Mucosa of descending colon (tissue), 3 donors: ENCODE measurements at regions not wholly inside any gene's neighbourhood (a gene's known extent, or its start where the extent isn't known, plus 50 kb on each side); places are given as distances from the start of the nearest gene placed in this dataset.

ENCODE experiments used
- ATAC-seq: fragments of 200-7000 bp; cut with Tn5 transposase; one replicate; pipeline ENCODE4 v1.9.1; 2020; ENCODE audit warnings: mild to moderate bottlenecking, moderate library complexity
- DNase-seq, 3 donors: peaks; one replicate each; pipeline ENCODE4 v3.0.0-alpha.2; 2020
- H3K36me3 ChIP-seq: fragments of 200-600 bp; one replicate; pipeline ENCODE4 v1.8.0; 2021; ENCODE audit warnings: low read depth, mild to moderate bottlenecking
- H3K4me1 ChIP-seq: fragments of 200-600 bp; one replicate; pipeline ENCODE4 v1.8.0; 2021; ENCODE audit warnings: low read depth, mild to moderate bottlenecking
- H3K4me3 ChIP-seq: fragments of 200-600 bp; one replicate; pipeline ENCODE4 v1.8.0; 2021; ENCODE audit warnings: mild to moderate bottlenecking
- H3K9me3 ChIP-seq: fragments of 200-600 bp; one replicate; pipeline ENCODE4 v1.8.0; 2021; ENCODE audit warnings: mild to moderate bottlenecking
- intact Hi-C, 2 donors: fragments of 100-400 bp; cut with DNase I in 1 of 2; cut with micrococcal nuclease in 1 of 2; formaldehyde crosslinking; loops; one replicate each; pipeline versions ENCODE4 v1.11.0 to v1.11.1; 2022; cut with DNase I, micrococcal nuclease
- TF ChIP-seq, protein P1 (sequence below): fragments of 200-600 bp; IDR thresholded peaks from one replicate; pipeline ENCODE4 v1.8.0; 2022; ENCODE audit warnings: antibody characterized with exemption, mild to moderate bottlenecking
- donor health status: DM: no; HTN: no; CAD: no; lungs with moderate emphysema.
- donor health status: DM: no; HTN: no; CAD: no.
- donor health status: DM: no; HTN: yes; CAD: no.

DNA sequence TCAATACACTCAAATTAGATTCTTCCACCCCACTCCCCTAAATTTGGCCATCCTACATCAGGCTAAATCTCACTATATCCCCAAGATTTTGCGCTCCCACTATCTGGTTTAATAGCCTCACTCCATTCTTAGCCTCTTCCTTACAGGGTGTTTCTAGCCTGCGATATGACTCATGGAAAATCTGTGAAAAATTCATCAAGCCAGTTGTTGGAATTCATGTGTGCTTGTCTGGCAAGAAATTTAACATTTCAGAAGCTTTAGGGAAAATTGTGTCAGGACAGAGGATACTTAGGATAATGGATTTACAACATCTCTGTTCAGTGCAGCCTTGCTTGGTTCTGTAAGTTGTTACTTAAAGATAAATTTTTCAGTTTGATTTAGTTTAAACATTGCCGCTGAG, 1249.9 kb upstream of the AUTS2 start:
- intact Hi-C loops: no loop called here
- TF ChIP-seq, protein P1, sequence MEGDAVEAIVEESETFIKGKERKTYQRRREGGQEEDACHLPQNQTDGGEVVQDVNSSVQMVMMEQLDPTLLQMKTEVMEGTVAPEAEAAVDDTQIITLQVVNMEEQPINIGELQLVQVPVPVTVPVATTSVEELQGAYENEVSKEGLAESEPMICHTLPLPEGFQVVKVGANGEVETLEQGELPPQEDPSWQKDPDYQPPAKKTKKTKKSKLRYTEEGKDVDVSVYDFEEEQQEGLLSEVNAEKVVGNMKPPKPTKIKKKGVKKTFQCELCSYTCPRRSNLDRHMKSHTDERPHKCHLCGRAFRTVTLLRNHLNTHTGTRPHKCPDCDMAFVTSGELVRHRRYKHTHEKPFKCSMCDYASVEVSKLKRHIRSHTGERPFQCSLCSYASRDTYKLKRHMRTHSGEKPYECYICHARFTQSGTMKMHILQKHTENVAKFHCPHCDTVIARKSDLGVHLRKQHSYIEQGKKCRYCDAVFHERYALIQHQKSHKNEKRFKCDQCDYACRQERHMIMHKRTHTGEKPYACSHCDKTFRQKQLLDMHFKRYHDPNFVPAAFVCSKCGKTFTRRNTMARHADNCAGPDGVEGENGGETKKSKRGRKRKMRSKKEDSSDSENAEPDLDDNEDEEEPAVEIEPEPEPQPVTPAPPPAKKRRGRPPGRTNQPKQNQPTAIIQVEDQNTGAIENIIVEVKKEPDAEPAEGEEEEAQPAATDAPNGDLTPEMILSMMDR: no peak
- ATAC-seq: no peak
- DNase-seq: no peak
- Histone ChIP-seq H3K36me3 (no peaks in the 10 kb centered on the region), H3K9me3 (peaks cover 51% of the 10 kb centered on the region), H3K4me1 (no peaks in the 10 kb centered on the region), H3K4me3 (no peak overlapping the region)

DNA sequence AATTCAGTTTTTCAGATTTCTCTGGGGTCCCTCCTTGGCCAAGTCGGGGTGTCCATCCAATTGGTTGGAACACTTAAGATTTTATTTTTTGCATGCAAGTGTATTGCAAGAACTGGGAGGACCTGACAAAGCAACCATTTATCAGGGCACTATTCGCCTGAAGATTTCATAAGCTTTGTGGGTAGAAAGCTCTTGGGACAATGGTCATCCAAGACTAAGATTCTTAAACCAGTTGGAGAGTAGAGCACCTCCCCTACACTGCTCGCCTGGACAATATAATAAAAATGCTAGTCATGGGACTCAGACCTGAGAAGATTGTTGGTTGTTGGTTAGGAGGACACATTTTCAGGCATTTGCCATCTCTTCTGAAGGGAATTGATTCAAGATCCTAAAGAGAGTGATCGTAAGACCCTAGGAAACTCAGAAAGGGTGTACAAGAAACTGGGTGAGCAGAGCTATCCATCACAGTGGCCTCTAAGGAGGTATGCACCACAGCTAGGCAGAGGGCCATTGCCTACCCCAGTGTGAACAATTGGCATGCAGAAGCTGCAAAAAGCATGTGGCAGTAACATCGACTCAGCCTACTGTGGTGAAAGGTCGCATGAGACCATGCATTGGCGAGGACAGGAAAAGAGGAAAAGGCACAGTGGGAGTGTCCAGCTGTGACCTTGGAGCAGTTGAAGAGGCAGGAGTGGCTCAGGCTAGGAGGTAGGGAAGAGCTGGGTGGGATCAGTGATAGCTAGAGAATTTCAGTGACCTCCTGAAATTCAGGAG, 1235.3 kb upstream of the AUTS2 start:
- DNase-seq (no peak), ATAC-seq (no peak)
- Histone ChIP-seq H3K9me3 (peaks cover 50% of the 10 kb centered on the region), H3K36me3 (no peaks in the 10 kb centered on the region), H3K4me1 (no peaks in the 10 kb centered on the region), H3K4me3 (no peak overlapping the region)
- intact Hi-C loops: no loop called here
- TF ChIP-seq, protein P1: no peak

DNA sequence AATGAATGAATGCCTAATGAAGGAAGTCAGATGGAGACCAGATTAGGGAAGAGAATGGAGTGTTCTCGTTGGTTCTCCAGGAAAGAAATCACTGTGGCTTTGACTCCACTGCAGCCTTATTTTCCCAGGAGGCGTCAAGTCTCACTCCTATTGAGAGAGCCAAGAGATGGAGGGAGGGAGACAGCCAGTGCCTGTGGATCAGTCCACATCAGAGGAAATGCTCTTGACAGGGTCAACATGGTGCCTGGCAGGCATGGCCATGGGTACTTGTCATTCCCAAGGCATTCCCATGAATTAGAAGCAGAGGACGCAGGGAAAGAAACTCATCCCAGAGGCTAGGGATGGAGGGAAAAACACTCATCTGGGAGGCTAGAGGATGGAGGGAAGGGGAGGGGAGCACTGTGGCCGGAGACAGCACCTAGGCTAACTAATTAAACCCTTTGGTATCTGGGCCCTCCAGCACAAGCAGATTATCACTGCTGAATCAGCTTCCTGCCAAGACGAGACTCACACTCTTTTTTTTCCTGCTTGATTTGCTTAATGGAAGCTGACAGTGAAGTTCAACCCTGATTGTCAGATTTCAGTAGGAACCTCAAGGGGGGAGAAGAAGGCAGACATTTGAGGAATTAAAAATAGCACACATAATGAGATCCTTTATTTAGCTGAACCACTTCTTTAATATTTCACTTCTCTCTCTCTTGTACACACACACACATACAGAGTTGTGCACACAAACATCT, 1233.2 kb upstream of the AUTS2 start:
- DNase-seq (no peak), ATAC-seq (no peak)

DNA sequence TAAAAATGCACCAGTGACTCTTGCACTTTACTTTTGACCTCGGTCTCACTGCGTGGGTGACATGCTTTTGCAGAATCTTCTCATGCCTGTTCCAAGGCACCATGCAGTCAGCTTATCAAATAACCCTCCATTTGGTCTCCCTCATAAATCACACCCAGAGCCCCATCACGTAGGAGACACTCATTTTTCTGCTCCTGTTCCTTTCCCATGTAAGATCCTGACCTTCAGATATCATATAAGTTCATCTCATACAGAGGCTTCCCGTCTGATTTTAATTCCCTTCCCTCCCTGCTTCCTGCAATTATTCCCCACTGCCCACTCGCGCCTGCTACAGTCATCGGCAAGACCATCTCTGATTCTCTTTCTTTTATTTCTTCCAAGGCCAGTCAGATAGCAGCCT, 1226.3 kb upstream of the AUTS2 start:
- no peak for DNase-seq
- Histone ChIP-seq H3K4me1 (no peaks in the 10 kb centered on the region), H3K4me3 (no peak overlapping the region), H3K9me3 (peaks cover 63% of the 10 kb centered on the region), H3K36me3 (no peaks in the 10 kb centered on the region)
- ATAC-seq: no peak
- TF ChIP-seq, protein P1: no peak
- intact Hi-C loops: no loop called here

More for the DNA sequence above, 1233.2 kb upstream of the AUTS2 start:
- TF ChIP-seq, protein P1: no peak
- no peaks in the 10 kb centered on the region for H3K36me3 ChIP-seq
- no peaks in the 10 kb centered on the region for H3K4me1 ChIP-seq
- intact Hi-C loops: no loop called here
- H3K4me3 ChIP-seq: no peak overlapping the region
- H3K9me3 ChIP-seq: peaks cover 55% of the 10 kb centered on the region

DNA sequence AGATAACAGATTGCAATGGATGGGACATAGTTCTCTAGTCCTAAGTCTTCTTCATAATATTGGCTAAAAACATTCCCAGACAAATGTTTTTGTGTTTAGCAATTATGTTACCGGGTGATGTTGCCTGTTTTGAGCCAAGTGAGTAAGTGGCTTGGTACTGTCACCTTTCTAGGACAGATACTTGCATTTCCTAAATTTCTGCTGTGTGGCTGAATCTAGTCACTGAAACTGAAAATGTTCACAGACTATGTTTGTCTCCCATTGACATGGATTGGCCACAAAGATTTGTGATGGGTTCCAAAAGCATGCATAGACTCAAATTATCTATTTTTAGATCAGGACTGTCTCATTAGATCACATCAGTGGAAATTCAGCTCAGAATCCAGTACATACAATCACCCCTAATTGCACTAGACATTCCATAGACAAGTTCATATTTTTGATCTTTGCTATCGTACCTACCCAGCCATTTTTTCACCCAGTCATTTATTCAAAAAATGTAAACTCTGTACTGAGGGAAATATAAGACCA, 1222.1 kb upstream of the AUTS2 start:
- no peaks in the 10 kb centered on the region for H3K4me1 ChIP-seq
- no peak for ATAC-seq
- TF ChIP-seq, protein P1: no peak
- no peaks in the 10 kb centered on the region for H3K36me3 ChIP-seq
- intact Hi-C loops: no loop called here
- peaks cover 65% of the 10 kb centered on the region for H3K9me3 ChIP-seq
- H3K4me3 ChIP-seq: no peak overlapping the region
- no peak for DNase-seq
